Esophagus (tissue), 2 donors: ENCODE measurements at regions not wholly inside any gene's neighbourhood (a gene's known extent, or its start where the extent isn't known, plus 50 kb on each side); places are given as distances from the start of the nearest gene placed in this dataset.
"Not testable (repeated sequence)": the region's sequence is repeated elsewhere in the genome, so short reads cannot be mapped to it uniquely, and the experiment has no call there.

ENCODE experiments used
- H3K27ac ChIP-seq, 2 donors: one replicate each; pipeline ENCODE4 v1.5.1; 2013; ENCODE audit warnings: low read depth in 2 of 2, mild to moderate bottlenecking in 2 of 2, inconsistent platforms in 1 of 2, low read length in 1 of 2, moderate library complexity in 1 of 2
- H3K27me3 ChIP-seq, 2 donors: one replicate each; pipeline ENCODE4 v1.6.1; 2013; ENCODE audit warnings: low read length in 2 of 2, control low read depth in 1 of 2, mild to moderate bottlenecking in 1 of 2; ENCODE audit not compliant: insufficient read depth in 2 of 2, control insufficient read depth in 1 of 2
- H3K36me3 ChIP-seq, 2 donors: one replicate each; pipeline ENCODE4 v1.6.1; 2013; ENCODE audit warnings: low read length in 1 of 2; ENCODE audit not compliant: control insufficient read depth in 2 of 2, insufficient read depth in 2 of 2
- H3K4me1 ChIP-seq, 2 donors: one replicate each; pipeline ENCODE4 v1.6.1; 2013; ENCODE audit warnings: low read length in 1 of 2; ENCODE audit not compliant: control insufficient read depth in 2 of 2, insufficient read depth in 2 of 2
- H3K4me3 ChIP-seq, 2 donors: one replicate each; pipeline ENCODE4 v1.5.1; 2013; ENCODE audit warnings: low read length in 2 of 2, mild to moderate bottlenecking in 2 of 2, low read depth in 1 of 2, moderate library complexity in 1 of 2
- H3K9me3 ChIP-seq, 2 donors: one replicate each; pipeline ENCODE4 v1.6.1; 2013; ENCODE audit warnings: mild to moderate bottlenecking in 2 of 2, low read depth in 1 of 2, low read length in 1 of 2, moderate library complexity in 1 of 2; ENCODE audit not compliant: control insufficient read depth in 2 of 2, insufficient read depth in 1 of 2
- WGBS, 2 donors: extraction: QIAGEN DNeasy Blood & Tissue Kit; methylation state at CpG; one replicate each; pipeline ENCODE4 v1.1.7; 2013; 5-methylcytosine and 5-hydroxymethylcytosine counted together
- donor health status: healthy with polysubstance abuse.
- donor health status: Bipolar disorder and iron deficiency.

DNA sequence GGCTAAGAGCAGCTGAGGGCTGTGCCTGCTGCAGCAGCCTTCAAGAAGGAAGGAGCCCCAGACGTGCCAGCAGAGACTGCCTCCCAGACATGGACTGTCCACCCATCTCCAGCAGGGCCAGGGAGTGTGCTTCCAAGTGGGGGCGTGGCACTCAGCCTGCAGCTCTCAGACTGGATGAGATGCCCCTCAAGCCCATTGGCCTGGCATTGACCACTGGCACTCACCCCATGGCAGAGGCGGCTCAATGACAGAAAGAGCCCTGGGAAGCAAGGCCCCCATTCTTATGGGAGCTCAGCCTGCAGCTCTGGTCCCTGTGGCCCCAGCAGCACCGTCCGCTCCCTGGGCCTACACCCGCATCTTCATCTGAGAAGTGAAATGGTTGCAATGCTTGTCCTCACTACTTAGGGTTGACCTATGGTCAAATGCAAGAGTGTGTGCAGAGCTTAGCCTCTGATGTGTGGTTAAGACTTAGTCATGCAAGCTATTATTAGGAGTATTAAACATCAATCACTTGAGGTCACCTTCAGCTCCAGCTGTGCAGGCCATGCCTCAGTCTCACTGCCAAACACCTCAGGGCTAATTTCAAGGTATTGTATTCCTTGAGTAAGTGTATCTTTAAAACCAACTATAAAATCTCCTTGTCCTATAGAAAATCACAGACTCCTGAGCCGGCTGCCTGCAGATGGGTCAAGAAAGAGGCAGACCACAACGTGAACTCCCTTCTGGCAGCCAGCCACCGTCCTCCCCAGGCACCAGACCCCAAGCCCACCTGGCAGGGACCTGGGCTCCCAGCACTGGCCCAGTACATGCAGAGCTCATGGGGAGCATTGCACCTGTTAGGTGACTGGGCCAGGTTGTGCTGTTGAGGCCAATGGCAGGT, 194.8 kb downstream of the NDUFA10 start:
- H3K27ac ChIP-seq, result no peak overlapping the region
- 67 to 69% methylated on average over 9 of the region's 9 CpGs for WGBS, 2 donors

DNA sequence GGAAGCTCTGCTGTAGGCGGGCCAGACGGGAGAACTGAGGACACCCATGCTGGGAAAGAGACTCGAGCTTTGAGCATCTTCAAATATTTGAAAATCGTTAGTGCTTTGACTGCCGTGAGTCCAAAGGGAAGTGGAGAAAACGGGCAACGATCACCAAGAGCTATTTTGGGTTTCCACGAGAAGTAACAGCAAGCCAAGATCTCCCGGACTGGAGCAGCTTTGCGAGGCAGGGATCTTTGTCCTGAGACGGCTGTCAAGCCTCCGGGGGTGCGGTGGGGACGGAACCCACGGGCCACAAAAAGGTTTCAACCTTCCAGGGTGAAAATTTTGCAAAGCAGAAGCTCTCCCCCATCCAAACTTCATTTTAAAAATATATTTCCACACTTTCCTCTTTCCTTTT, 195.8 kb downstream of the NDUFA10 start:
- 69 to 73% methylated on average over 15 of the region's 15 CpGs for WGBS, 2 donors
- no peaks in the 10 kb centered on the region for H3K9me3 ChIP-seq
- H3K4me3 ChIP-seq, result no peak overlapping the region
- no peaks in the 10 kb centered on the region for H3K36me3 ChIP-seq
- H3K4me1 ChIP-seq, result peaks cover 2 to 9% of the 10 kb centered on the region in 2 donors
- no peaks in the 10 kb centered on the region for H3K27me3 ChIP-seq
- H3K27ac ChIP-seq, result no peak overlapping the region

More for the DNA sequence above, 194.8 kb downstream of the NDUFA10 start:
- no peak overlapping the region for H3K4me3 ChIP-seq
- H3K27me3 ChIP-seq, result no peaks in the 10 kb centered on the region
- H3K4me1 ChIP-seq, result peaks cover 2 to 9% of the 10 kb centered on the region in 2 donors
- H3K36me3 ChIP-seq, result no peaks in the 10 kb centered on the region
- no peaks in the 10 kb centered on the region for H3K9me3 ChIP-seq

DNA sequence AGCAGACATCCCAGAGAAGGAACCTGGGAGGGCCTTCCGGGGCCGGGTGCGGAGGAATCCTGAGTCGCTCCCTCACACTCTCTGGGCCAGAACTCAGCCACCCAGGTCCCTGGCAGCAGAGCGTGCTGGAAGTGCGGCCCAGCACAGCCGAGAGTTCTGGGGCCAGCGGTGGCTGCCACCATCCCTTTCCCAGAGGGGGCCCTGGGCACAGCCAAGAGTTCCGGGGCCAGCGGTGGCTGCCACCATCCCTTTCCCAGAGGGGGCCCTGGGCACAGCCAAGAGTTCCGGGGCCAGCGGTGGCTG, 196.2 kb downstream of the NDUFA10 start:
- not testable (repeated sequence) for H3K4me3 ChIP-seq, H3K36me3 ChIP-seq, H3K27me3 ChIP-seq, H3K9me3 ChIP-seq, H3K4me1 ChIP-seq, H3K27ac ChIP-seq
- WGBS, 2 donors, result 87 to 95% methylated on average over 12 of the region's 12 CpGs

DNA sequence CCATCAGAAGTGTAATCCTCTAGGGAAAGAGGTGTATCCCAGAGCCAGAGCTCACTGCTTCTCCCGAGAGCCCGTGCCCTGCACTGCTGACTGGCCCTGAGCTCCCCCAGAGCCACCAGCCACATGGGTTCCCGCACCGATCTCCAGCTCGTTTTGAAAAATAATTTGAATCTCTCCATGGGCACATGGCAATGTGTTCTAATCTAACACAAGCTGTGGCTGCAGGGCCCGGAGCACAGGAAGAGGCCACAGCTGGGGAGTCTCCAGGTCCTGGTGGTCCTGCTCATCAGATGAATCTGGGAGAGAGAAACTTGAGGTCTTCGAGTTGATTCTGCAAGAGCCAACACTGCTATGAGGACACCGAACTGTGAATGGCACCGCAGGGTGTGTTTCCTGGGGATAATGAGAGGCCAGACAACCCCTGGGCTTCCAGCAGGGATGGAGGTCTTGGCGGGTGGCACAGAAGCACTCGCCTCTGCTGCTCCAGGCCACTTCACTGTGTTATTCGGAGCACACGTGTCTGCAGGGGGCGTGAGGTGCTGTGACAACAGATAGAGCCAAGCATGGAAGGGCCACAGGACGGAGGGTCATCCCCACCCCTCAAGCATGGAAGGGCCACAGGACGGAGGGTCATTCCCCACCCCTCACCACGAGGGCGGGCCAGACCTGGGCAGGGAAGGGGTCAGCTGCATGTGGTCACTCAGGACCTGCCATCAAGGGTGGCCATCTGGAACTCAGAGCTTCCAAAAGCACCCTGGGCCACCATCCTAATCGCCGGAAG, 196.8 kb downstream of the NDUFA10 start:
- WGBS, 2 donors, result 79 to 82% methylated on average over 20 of the region's 20 CpGs
- Histone ChIP-seq H3K9me3 (no peaks in the 10 kb centered on the region), H3K4me1 (peaks cover 2 to 9% of the 10 kb centered on the region in 2 donors), H3K27ac (no peak overlapping the region), H3K27me3 (no peaks in the 10 kb centered on the region), H3K36me3 (no peaks in the 10 kb centered on the region), H3K4me3 (no peak overlapping the region)

DNA sequence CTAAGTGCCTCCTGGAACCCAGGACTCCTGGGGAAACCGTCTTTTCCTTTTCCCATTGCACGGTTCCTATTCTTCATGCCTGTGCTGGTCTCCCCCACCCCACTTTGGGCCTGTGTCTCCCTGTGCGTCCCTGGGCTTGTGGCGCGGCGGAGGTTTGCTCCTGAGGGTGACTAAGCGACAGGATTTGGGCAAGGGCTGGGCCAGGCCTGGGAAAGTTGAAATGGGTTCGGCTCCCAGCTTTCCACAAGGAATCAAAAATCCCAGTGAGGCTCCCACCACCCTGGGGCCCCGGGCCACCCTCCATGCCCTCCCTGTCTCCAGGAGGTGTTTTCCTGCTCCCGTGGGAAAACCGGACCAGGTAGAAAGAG, 197.6 kb downstream of the NDUFA10 start:
- H3K4me1 ChIP-seq, result peaks cover 2 to 9% of the 10 kb centered on the region in 2 donors
- H3K36me3 ChIP-seq, result no peaks in the 10 kb centered on the region
- 87 to 90% methylated on average over 11 of the region's 11 CpGs for WGBS, 2 donors
- no peak overlapping the region for H3K27ac ChIP-seq
- H3K4me3 ChIP-seq, result no peak overlapping the region
- no peaks in the 10 kb centered on the region for H3K9me3 ChIP-seq
- H3K27me3 ChIP-seq, result no peaks in the 10 kb centered on the region

DNA sequence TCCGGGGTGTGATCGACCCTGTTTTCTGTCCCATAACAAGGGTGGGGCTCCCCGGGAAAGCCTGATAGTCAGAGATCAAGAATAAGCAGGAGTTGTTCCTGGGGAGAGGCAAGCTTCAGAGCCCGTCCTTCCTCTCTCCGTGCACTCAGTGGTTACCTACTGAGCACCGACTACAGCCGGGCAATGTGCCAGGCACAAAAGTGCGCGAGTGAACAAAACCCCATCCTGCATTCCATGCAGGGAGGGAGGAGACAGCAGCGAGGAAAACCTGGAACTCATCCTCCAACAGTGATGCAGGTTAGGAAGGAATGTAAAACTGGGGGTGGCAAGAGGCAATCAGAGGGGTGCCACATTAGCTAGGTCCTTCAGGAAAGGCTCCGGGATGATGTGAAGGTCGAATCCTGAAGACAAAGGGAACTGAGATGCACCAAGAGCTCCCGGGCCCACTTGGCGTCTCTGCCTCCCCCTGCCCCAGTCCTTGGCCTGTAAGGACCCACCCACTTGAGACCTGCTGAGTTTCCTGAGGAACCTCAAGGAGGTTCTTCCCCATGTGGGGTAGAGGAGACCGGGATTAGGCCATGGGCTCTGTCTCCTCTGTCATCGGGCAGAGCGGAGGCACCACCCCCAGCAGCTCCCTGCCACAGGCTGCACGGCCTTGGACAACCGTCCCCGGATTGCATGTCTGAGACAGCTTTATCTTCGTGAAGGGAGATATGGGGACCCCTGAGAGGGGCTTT, 198.2 kb downstream of the NDUFA10 start:
- H3K9me3 ChIP-seq, result no peaks in the 10 kb centered on the region
- no peaks in the 10 kb centered on the region for H3K36me3 ChIP-seq
- no peak overlapping the region for H3K4me3 ChIP-seq
- peaks cover 2 to 9% of the 10 kb centered on the region in 2 donors for H3K4me1 ChIP-seq
- 80 to 83% methylated on average over 21 of the region's 21 CpGs for WGBS, 2 donors
- H3K27ac ChIP-seq, result no peak overlapping the region
- no peaks in the 10 kb centered on the region for H3K27me3 ChIP-seq

DNA sequence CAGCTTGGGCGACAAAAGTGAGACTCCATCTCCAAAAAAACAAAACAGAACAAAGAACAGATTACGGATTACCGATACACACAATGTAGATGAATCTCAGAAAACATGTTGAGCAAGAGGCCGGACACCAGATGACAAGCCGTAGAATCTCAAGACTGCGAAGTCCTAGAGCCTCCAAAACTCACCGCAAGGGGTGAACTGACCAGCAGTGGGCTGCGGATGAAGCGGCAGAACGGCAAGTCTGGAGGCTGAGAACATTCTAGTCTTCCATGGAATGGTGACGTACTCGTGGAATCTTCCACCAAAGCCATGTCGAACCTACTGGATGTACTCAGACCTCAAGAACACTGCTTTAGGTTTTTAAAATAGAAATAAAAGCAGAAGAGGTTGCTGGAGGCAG, 198.8 kb downstream of the NDUFA10 start:
- no peaks in the 10 kb centered on the region for H3K36me3 ChIP-seq
- 96% methylated on average over 13 of the region's 13 CpGs for WGBS, 2 donors
- H3K9me3 ChIP-seq, result no peaks in the 10 kb centered on the region
- H3K4me1 ChIP-seq, result peaks cover 2 to 9% of the 10 kb centered on the region in 2 donors
- no peak overlapping the region for H3K4me3 ChIP-seq
- no peaks in the 10 kb centered on the region for H3K27me3 ChIP-seq
- no peak overlapping the region for H3K27ac ChIP-seq

DNA sequence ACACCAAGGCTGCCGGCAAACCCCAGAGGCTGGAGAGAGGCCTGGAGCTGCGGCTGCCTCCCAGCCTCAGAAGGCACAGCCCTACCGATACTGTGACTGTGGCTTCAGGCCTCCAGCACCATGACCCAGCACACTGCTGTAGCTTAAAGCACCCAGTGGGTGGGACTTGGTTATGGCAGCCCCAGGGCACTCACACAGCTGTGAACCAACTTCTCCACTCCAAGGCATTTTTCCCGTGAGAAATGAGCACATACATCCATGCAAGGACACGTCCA, 199.5 kb downstream of the NDUFA10 start:
- no peak overlapping the region for H3K27ac ChIP-seq
- peaks cover 2 to 6% of the 10 kb centered on the region in 2 donors for H3K4me1 ChIP-seq
- 67 to 75% methylated on average over 5 of the region's 5 CpGs for WGBS, 2 donors
- H3K36me3 ChIP-seq, result no peaks in the 10 kb centered on the region
- H3K27me3 ChIP-seq, result no peaks in the 10 kb centered on the region
- no peak overlapping the region for H3K4me3 ChIP-seq
- H3K9me3 ChIP-seq, result no peaks in the 10 kb centered on the region

DNA sequence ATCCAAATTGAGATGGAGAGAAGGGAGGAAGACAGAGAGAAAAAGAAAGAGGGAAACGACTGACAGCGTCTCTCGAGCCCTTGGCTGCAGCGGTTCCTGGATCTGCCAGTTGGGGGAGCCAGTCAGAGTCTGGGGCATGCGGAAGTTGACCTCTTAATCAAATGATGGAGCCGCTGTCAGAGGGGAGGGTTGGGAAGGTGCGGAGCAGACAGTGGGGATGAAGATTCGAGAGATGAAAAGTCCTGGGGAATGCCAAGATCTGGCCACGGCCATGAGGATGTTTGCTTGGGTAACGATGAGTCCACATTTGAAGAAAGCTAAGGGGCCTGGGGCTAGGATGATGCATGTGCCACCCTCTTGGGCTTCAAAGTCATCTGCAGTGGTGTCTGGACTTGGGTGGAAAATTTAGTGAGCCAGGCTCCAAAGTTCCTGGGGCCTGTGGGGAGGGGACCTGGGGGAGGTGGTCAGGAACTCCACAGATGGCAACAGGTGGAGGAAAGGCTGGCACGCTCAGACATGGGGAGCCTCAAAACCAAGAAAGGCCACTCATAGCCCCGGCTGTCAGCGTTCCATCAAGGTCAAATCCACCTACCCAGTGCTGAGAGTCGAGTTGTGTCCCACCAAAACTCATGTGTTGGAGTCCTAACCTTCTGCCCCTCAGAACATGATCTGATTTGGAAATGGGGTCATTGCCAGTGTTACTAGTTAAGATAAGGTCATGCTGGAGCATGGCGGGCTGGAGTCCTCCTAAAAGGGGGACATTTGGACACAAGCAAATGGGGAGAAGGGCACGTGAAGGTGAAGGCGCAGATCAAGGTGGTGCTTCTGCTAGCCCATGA, 200.1 kb downstream of the NDUFA10 start:
- Histone ChIP-seq H3K4me3 (no peak overlapping the region), H3K27me3 (no peaks in the 10 kb centered on the region), H3K4me1 (peaks cover 2 to 4% of the 10 kb centered on the region in 2 donors), H3K9me3 (no peaks in the 10 kb centered on the region), H3K27ac (no peak overlapping the region), H3K36me3 (no peaks in the 10 kb centered on the region)
- 84 to 90% methylated on average over 17 of the region's 17 CpGs for WGBS, 2 donors
